Lower lobe of right lung (tissue), 2 donors: ENCODE measurements at regions not wholly inside any gene's neighbourhood (a gene's known extent, or its start where the extent isn't known, plus 50 kb on each side); places are given as distances from the start of the nearest gene placed in this dataset.
"Not testable (repeated sequence)": the region's sequence is repeated elsewhere in the genome, so short reads cannot be mapped to it uniquely, and the experiment has no call there.

Experiments
- ATAC-seq, 2 donors: fragments of 200-7000 bp; cut with Tn5 transposase; one replicate each; pipeline ENCODE4 v1.9.1; 2020 to 2022; ENCODE audit warnings: mild to moderate bottlenecking in 2 of 2, moderate library complexity in 2 of 2
- DNase-seq: peaks from one replicate; pipeline ENCODE4 v3.0.0-alpha.2; 2020
- H3K27ac ChIP-seq: fragments of 200-600 bp; one replicate; pipeline ENCODE4 v1.8.0; 2022
- H3K27me3 ChIP-seq: fragments of 200-600 bp; one replicate; pipeline ENCODE4 v1.8.0; 2022; ENCODE audit warnings: low read depth
- H3K36me3 ChIP-seq: fragments of 200-600 bp; one replicate; pipeline ENCODE4 v1.8.0; 2022; ENCODE audit warnings: mild to moderate bottlenecking
- H3K4me1 ChIP-seq: fragments of 200-600 bp; one replicate; pipeline ENCODE4 v1.8.0; 2022
- H3K4me3 ChIP-seq: fragments of 200-600 bp; one replicate; pipeline ENCODE4 v1.8.0; 2022; ENCODE audit warnings: mild to moderate bottlenecking
- H3K9me3 ChIP-seq: fragments of 200-600 bp; one replicate; pipeline ENCODE4 v1.8.0; 2022
- intact Hi-C: fragments of 100-400 bp; cut with DNase I; formaldehyde crosslinking; loops from one replicate; pipeline ENCODE4 v1.11.0; 2022
- TF ChIP-seq, protein P1 (sequence below): fragments of 200-600 bp; IDR thresholded peaks from one replicate; pipeline ENCODE4 v1.8.0; 2022; ENCODE audit warnings: antibody characterized with exemption, mild to moderate bottlenecking
- donor health status: DM: no; HTN: yes; CAD: no; lungs with severe emphysema.

GRCh38 chr20:47847884-47848485 lies 62.7 kb upstream of the SULF2 start:
- no peaks in the 10 kb centered on the region for H3K9me3 ChIP-seq
- ATAC-seq (no peak), DNase-seq (no peak)
- H3K4me3 ChIP-seq = no peak overlapping the region
- no peaks in the 10 kb centered on the region for H3K36me3 ChIP-seq
- no peak overlapping the region for H3K27ac ChIP-seq
- TF ChIP-seq, protein P1, sequence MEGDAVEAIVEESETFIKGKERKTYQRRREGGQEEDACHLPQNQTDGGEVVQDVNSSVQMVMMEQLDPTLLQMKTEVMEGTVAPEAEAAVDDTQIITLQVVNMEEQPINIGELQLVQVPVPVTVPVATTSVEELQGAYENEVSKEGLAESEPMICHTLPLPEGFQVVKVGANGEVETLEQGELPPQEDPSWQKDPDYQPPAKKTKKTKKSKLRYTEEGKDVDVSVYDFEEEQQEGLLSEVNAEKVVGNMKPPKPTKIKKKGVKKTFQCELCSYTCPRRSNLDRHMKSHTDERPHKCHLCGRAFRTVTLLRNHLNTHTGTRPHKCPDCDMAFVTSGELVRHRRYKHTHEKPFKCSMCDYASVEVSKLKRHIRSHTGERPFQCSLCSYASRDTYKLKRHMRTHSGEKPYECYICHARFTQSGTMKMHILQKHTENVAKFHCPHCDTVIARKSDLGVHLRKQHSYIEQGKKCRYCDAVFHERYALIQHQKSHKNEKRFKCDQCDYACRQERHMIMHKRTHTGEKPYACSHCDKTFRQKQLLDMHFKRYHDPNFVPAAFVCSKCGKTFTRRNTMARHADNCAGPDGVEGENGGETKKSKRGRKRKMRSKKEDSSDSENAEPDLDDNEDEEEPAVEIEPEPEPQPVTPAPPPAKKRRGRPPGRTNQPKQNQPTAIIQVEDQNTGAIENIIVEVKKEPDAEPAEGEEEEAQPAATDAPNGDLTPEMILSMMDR = no peak
- no peaks in the 10 kb centered on the region for H3K4me1 ChIP-seq
- H3K27me3 ChIP-seq = peaks cover 6% of the 10 kb centered on the region
- intact Hi-C loops = no loop called here

DNA sequence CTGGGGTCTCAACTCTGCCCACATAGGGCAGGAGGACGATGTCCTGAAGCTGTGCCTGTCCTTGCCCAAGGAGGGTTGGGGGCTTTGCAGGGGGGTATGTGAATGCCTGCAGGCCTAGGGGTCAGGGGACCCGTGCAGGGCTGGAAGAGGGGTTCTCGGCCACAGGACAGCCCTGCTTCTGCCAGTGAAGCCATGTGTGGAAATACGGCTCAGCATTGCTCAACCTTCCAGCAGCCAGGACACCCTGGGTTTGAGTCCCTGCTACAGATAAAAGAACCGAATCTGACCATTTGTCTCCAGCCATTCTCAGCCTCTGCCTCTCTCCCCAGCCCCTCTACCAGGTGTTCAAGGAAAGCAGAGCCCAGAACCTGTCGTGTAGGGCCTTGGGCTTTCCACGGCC lies 61.9 kb upstream of the SULF2 start:
- H3K27me3 ChIP-seq, intact Hi-C loops: not testable (repeated sequence)

GRCh38 chr20:47846651-47847050 lies 61.4 kb upstream of the SULF2 start:
- H3K27me3 ChIP-seq, DNase-seq, intact Hi-C loops, H3K36me3 ChIP-seq, H3K9me3 ChIP-seq, ATAC-seq, H3K4me3 ChIP-seq, H3K4me1 ChIP-seq, H3K27ac ChIP-seq: not testable (repeated sequence)

More for the DNA sequence above, 61.9 kb upstream of the SULF2 start:
- H3K4me3 ChIP-seq, H3K9me3 ChIP-seq, H3K4me1 ChIP-seq, H3K27ac ChIP-seq, H3K36me3 ChIP-seq, ATAC-seq, DNase-seq: not testable (repeated sequence)

DNA sequence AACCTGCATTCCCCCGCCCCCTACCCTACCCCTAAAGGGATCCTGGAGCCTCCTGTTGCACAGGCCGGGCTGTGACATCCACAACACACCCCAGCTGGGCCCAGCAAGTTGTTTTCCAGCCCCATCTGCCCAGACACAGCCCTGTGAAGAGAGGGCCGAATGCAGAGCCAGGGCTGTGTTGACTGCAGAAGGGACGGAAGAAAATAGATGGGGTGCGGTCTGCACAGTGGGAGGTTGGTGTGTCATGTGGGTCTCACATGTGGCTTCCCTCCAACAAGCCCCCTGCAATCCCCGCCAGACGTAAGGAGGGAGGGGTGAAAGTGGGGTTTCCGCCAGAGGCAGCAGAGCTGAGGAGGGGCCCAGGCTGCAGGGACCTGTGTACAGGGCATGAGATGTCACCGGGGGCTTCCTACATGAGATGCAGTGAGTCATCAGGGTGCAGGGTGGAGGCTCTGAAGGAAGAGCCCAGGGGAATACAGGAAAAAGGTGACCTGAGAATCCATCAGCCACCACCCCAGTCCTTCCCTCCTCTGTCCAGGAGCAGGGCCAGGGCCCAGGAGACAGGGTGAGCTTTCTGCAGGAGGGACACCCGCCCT lies 60.2 kb upstream of the SULF2 start:
- DNase-seq = not testable (repeated sequence)

DNA sequence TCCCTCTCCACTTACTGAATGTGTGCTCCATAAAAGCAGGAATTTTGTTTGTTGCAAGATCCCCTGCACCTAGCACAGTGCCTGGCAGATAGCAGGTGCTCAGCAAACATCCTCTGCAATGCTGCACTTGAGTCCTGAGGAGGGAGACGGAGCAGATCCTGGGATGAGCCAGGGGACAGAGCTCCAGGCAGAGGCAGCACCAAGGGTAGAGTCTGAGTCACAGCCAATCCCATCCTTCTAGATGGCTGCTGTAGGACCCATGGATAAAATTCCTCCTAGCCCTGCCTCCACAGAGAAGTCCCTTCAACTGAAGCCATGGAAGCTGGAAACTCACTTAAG lies 59.3 kb upstream of the SULF2 start:
- ATAC-seq, H3K36me3 ChIP-seq, intact Hi-C loops, H3K27ac ChIP-seq, H3K27me3 ChIP-seq, H3K4me1 ChIP-seq, H3K4me3 ChIP-seq, H3K9me3 ChIP-seq, DNase-seq: not testable (repeated sequence)

More for the DNA sequence above, 60.2 kb upstream of the SULF2 start:
- H3K4me1 ChIP-seq, H3K27ac ChIP-seq, H3K27me3 ChIP-seq, H3K9me3 ChIP-seq, ATAC-seq, H3K4me3 ChIP-seq, H3K36me3 ChIP-seq, intact Hi-C loops: not testable (repeated sequence)

GRCh38 chr20:47843886-47844567 lies 58.7 kb upstream of the SULF2 start:
- H3K27ac ChIP-seq = no peak overlapping the region
- H3K27me3 ChIP-seq = no peaks in the 10 kb centered on the region
- DNase-seq (no peak), ATAC-seq (no peak)
- no peak overlapping the region for H3K4me3 ChIP-seq
- no peaks in the 10 kb centered on the region for H3K9me3 ChIP-seq
- no peaks in the 10 kb centered on the region for H3K36me3 ChIP-seq
- intact Hi-C loops = no loop called here
- no peaks in the 10 kb centered on the region for H3K4me1 ChIP-seq
- TF ChIP-seq, protein P1 = no peak

GRCh38 chr20:47842950-47843349 lies 57.7 kb upstream of the SULF2 start:
- H3K4me3 ChIP-seq, H3K4me1 ChIP-seq, ATAC-seq, DNase-seq, H3K27ac ChIP-seq, intact Hi-C loops, H3K9me3 ChIP-seq, H3K36me3 ChIP-seq, H3K27me3 ChIP-seq: not testable (repeated sequence)

- intact Hi-C loops, H3K36me3 ChIP-seq, H3K27me3 ChIP-seq: not testable (repeated sequence)
Observed at GRCh38 chr20:47842004-47842403, 56.7 kb upstream of the SULF2 start.

GRCh38 chr20:47836256-47836817 lies 51.1 kb upstream of the SULF2 start:
- H3K9me3 ChIP-seq, H3K4me1 ChIP-seq, DNase-seq, intact Hi-C loops, H3K36me3 ChIP-seq, ATAC-seq, H3K4me3 ChIP-seq, H3K27me3 ChIP-seq, H3K27ac ChIP-seq: not testable (repeated sequence)

More at GRCh38 chr20:47842004-47842403, 56.7 kb upstream of the SULF2 start:
- H3K9me3 ChIP-seq, H3K4me3 ChIP-seq, ATAC-seq, DNase-seq, H3K4me1 ChIP-seq, H3K27ac ChIP-seq: not testable (repeated sequence)
